Right hindlimb (tissue), 1 donor: ENCODE measurements at regions not wholly inside any gene's neighbourhood (a gene's known extent, or its start where the extent isn't known, plus 50 kb on each side); places are given as distances from the start of the nearest gene placed in this dataset.
A peak's percentile ranks its signal among the peaks of the same experiment; 100 is the strongest.

Experiments used
- DNase-seq: peaks from one replicate; pipeline ENCODE4 v3.0.0-alpha.2; 2018

GRCh38 chr13:39167018-39167417 lies 128.8 kb downstream of the NHLRC3 start:
- no peak for DNase-seq

GRCh38 chr13:39170711-39171110 lies 132.5 kb downstream of the NHLRC3 start:
- no peak for DNase-seq

GRCh38 chr13:39185326-39185725 lies 147.1 kb downstream of the NHLRC3 start:
- DNase-seq = no peak

- peak; percentile 39 for DNase-seq
Observed at GRCh38 chr13:39186205-39186875, 148.1 kb downstream of the NHLRC3 start.

GRCh38 chr13:39189778-39190177 lies 151.5 kb downstream of the NHLRC3 start:
- no peak for DNase-seq

GRCh38 chr13:39196965-39197646 lies 158.8 kb downstream of the NHLRC3 start:
- no peak for DNase-seq

- DNase-seq = no peak
Observed at GRCh38 chr13:39197647-39198007, 159.4 kb downstream of the NHLRC3 start.

GRCh38 chr13:39200249-39200910 lies 162.1 kb downstream of the NHLRC3 start:
- DNase-seq = no peak

- peak; percentile 24 for DNase-seq
Observed at GRCh38 chr13:39201180-39201579, 162.9 kb downstream of the NHLRC3 start.

- DNase-seq = no peak
Observed at GRCh38 chr13:39202746-39203145, 164.5 kb downstream of the NHLRC3 start.

GRCh38 chr13:39208636-39209035 lies 170.4 kb downstream of the NHLRC3 start:
- DNase-seq = no peak

- peak; percentile 25 for DNase-seq
Observed at GRCh38 chr13:39209731-39210531, 171.7 kb downstream of the NHLRC3 start.

GRCh38 chr13:39210961-39211534 lies 172.8 kb downstream of the NHLRC3 start:
- DNase-seq = no peak

- no peak for DNase-seq
Observed at GRCh38 chr13:39215971-39216370, 177.7 kb downstream of the NHLRC3 start.

GRCh38 chr13:39217471-39217870 lies 179.2 kb downstream of the NHLRC3 start:
- no peak for DNase-seq

- no peak for DNase-seq
Observed at GRCh38 chr13:39224671-39225240, 186.5 kb downstream of the NHLRC3 start.

- no peak for DNase-seq
Observed at GRCh38 chr13:39225860-39226259, 187.6 kb downstream of the NHLRC3 start.

GRCh38 chr13:39226359-39226758 lies 188.1 kb downstream of the NHLRC3 start:
- no peak for DNase-seq

GRCh38 chr13:39232401-39232980 lies 194.2 kb downstream of the NHLRC3 start:
- DNase-seq = no peak

GRCh38 chr13:39232999-39233398 lies 194.7 kb downstream of the NHLRC3 start:
- DNase-seq = no peak

GRCh38 chr13:39233519-39233918 lies 195.3 kb downstream of the NHLRC3 start:
- no peak for DNase-seq

GRCh38 chr13:39244561-39245230 lies 206.4 kb downstream of the NHLRC3 start:
- DNase-seq = no peak
